Nephron progenitor cell (in vitro differentiated cells): ENCODE measurements at regions not wholly inside any gene's neighbourhood (a gene's known extent, or its start where the extent isn't known, plus 50 kb on each side); places are given as distances from the start of the nearest gene placed in this dataset.

ENCODE experiments used
- DNase-seq: peaks from one replicate; pipeline ENCODE4 v3.0.0; 2021
- H3K27ac Mint-ChIP-seq: 2 replicates; pipeline ENCODE4 v1.8.0; 2021; ENCODE audit warnings: mild to moderate bottlenecking, moderate library complexity, mixed read lengths
- H3K27me3 Mint-ChIP-seq: 2 replicates; pipeline ENCODE4 v1.8.0; 2021; ENCODE audit warnings: mild to moderate bottlenecking, low read depth, mixed read lengths; ENCODE audit not compliant: poor library complexity
- H3K36me3 Mint-ChIP-seq: 2 replicates; pipeline ENCODE4 v1.8.0; 2021; ENCODE audit warnings: low read depth, mixed read lengths
- H3K4me1 Mint-ChIP-seq: 2 replicates; pipeline ENCODE4 v1.8.0; 2021; ENCODE audit warnings: mixed read lengths
- H3K4me3 Mint-ChIP-seq: 2 replicates; pipeline ENCODE4 v1.8.0; 2021; ENCODE audit warnings: mild to moderate bottlenecking, moderate library complexity, mixed read lengths
- H3K9me3 Mint-ChIP-seq: 2 replicates; pipeline ENCODE4 v1.8.0; 2021; ENCODE audit warnings: mild to moderate bottlenecking, moderate library complexity, mixed read lengths
- CTCF ChIP-seq: fragments of 200-600 bp; sonication (generic); IDR thresholded peaks from 2 replicates; pipeline ENCODE4 v1.5.0; 2021; ENCODE audit warnings: antibody characterized with exemption

GRCh38 chr2:239881561-239882320 lies 143.4 kb downstream of the NDUFA10 start:
- TF ChIP-seq CTCF, result no peak
- Mint-ChIP-seq H3K4me1 (peaks cover 30% of the 10 kb centered on the region), H3K27me3 (peaks cover 11% of the 10 kb centered on the region), H3K9me3 (peaks cover 46% of the 10 kb centered on the region), H3K36me3 (peaks cover 7% of the 10 kb centered on the region), H3K4me3 (no peak overlapping the region), H3K27ac (no peak overlapping the region)
- no peak for DNase-seq

- Mint-ChIP-seq H3K4me3 (no peak overlapping the region), H3K9me3 (peaks cover 39% of the 10 kb centered on the region), H3K27ac (no peak overlapping the region), H3K27me3 (peaks cover 11% of the 10 kb centered on the region), H3K36me3 (peaks cover 7% of the 10 kb centered on the region), H3K4me1 (peaks cover 36% of the 10 kb centered on the region)
- no peak for DNase-seq
- no peak for TF ChIP-seq CTCF
These were observed 144.1 kb downstream of the NDUFA10 start for GRCh38 chr2:239881031-239881471.

- Mint-ChIP-seq H3K27ac (no peak overlapping the region), H3K4me1 (peaks cover 43% of the 10 kb centered on the region), H3K4me3 (no peak overlapping the region), H3K27me3 (peaks cover 7% of the 10 kb centered on the region), H3K36me3 (peaks cover 7% of the 10 kb centered on the region), H3K9me3 (peaks cover 32% of the 10 kb centered on the region)
- DNase-seq, result no peak
- no peak for TF ChIP-seq CTCF
These were observed 144.7 kb downstream of the NDUFA10 start for GRCh38 chr2:239880396-239880795.

- H3K27ac Mint-ChIP-seq, result peak overlapping the region; percentile 45
- H3K9me3 Mint-ChIP-seq, result peaks cover 24% of the 10 kb centered on the region
- no peak overlapping the region for H3K4me3 Mint-ChIP-seq
- peaks cover 44% of the 10 kb centered on the region for H3K4me1 Mint-ChIP-seq
- H3K36me3 Mint-ChIP-seq, result peaks cover 3% of the 10 kb centered on the region
- no peak for DNase-seq
- TF ChIP-seq CTCF, result no peak
- peaks cover 7% of the 10 kb centered on the region for H3K27me3 Mint-ChIP-seq
These were observed 145.6 kb downstream of the NDUFA10 start for GRCh38 chr2:239879423-239880084.

- H3K4me3 Mint-ChIP-seq, result no peak overlapping the region
- peaks cover 15% of the 10 kb centered on the region for H3K9me3 Mint-ChIP-seq
- no peak for DNase-seq
- H3K27ac Mint-ChIP-seq, result no peak overlapping the region
- no peaks in the 10 kb centered on the region for H3K36me3 Mint-ChIP-seq
- H3K27me3 Mint-ChIP-seq, result peaks cover 9% of the 10 kb centered on the region
- TF ChIP-seq CTCF, result no peak
- peaks cover 50% of the 10 kb centered on the region for H3K4me1 Mint-ChIP-seq
These were observed 146.5 kb downstream of the NDUFA10 start for GRCh38 chr2:239878686-239879085.
